NT2/D1 (cell line): ENCODE measurements at regions not wholly inside any gene's neighbourhood (a gene's known extent, or its start where the extent isn't known, plus 50 kb on each side); places are given as distances from the start of the nearest gene placed in this dataset.

ENCODE experiments used
- SUZ12 ChIP-seq: IDR thresholded peaks from 2 replicates; pipeline ENCODE4 v1.6.1; 2011; ENCODE audit not compliant: insufficient read length, insufficient read depth; ENCODE audit errors: extremely low read depth
- ZNF274 ChIP-seq: IDR thresholded peaks from 2 replicates; pipeline ENCODE4 v1.6.1; 2011; ENCODE audit warnings: mild to moderate bottlenecking, low read depth, low read length

DNA sequence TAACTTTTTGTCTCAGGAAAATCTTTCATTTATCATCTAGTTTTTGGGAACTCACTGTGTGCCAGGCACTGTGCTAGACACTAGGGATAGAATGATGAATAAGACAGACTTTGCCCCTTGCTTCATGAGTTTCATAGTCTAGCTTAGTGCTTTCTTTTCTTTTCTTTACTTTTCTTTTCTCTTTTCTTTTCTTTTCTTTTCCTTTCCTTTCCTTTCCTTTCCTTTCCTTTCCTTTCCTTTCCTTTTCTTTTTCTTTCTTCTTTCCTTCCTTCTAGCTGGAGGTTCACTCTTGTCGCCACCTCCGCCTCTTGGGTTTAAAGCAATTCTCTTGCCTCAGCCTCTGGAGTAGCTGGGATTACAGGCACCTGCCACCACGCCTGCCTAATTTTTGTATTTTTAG, 172.9 kb downstream of the EDEM1 start:
- TF ChIP-seq ZNF274: no peak
- no peak for TF ChIP-seq SUZ12
